Jurkat, Clone E6-1 (cell line): ENCODE measurements at regions not wholly inside any gene's neighbourhood (a gene's known extent, or its start where the extent isn't known, plus 50 kb on each side); places are given as distances from the start of the nearest gene placed in this dataset.
A peak's percentile ranks its signal among the peaks of the same experiment; 100 is the strongest.
"Not testable (repeated sequence)": the region's sequence is repeated elsewhere in the genome, so short reads cannot be mapped to it uniquely, and the experiment has no call there.

Source experiments
- DNase-seq: peaks from one replicate; pipeline ENCODE4 v3.0.0-alpha.2; 2011; ENCODE audit warnings: low read depth, low spot score
- H3K4me3 ChIP-seq: 2 replicates; pipeline ENCODE4 v1.5.1; 2011; ENCODE audit warnings: mild to moderate bottlenecking, low read length, control low read depth, moderate library complexity

- DNase-seq: no peak
- no peak overlapping the region for H3K4me3 ChIP-seq
These were observed 61.8 kb downstream of the SDR9C7 start for GRCh38 chr12:56872366-56872765.

- no peak for DNase-seq
- no peak overlapping the region for H3K4me3 ChIP-seq
These were observed 67.0 kb downstream of the SDR9C7 start for GRCh38 chr12:56867216-56867615.

GRCh38 chr12:56866493-56866892 is 67.7 kb downstream of the SDR9C7 start:
- DNase-seq: no peak

GRCh38 chr12:56864318-56864717 is 69.9 kb downstream of the SDR9C7 start:
- DNase-seq: no peak
- H3K4me3 ChIP-seq: no peak overlapping the region

More at GRCh38 chr12:56866493-56866892, 67.7 kb downstream of the SDR9C7 start:
- no peak overlapping the region for H3K4me3 ChIP-seq

- H3K4me3 ChIP-seq: no peak overlapping the region
These were observed 70.4 kb downstream of the SDR9C7 start for GRCh38 chr12:56863789-56864188.

GRCh38 chr12:56862264-56862663 is 71.9 kb downstream of the SDR9C7 start:
- no peak for DNase-seq
- H3K4me3 ChIP-seq: no peak overlapping the region

More at GRCh38 chr12:56863789-56864188, 70.4 kb downstream of the SDR9C7 start:
- no peak for DNase-seq

GRCh38 chr12:56853392-56853978 is 80.7 kb downstream of the SDR9C7 start:
- not testable (repeated sequence) for DNase-seq, H3K4me3 ChIP-seq

- DNase-seq: no peak
These were observed 82.7 kb downstream of the SDR9C7 start for GRCh38 chr12:56851462-56851861.

GRCh38 chr12:56840922-56841321 is 77.8 kb downstream of the HSD17B6 start:
- H3K4me3 ChIP-seq: no peak overlapping the region
- DNase-seq: no peak

More at GRCh38 chr12:56851462-56851861, 82.7 kb downstream of the SDR9C7 start:
- H3K4me3 ChIP-seq: no peak overlapping the region

- peak; percentile 45 for DNase-seq
These were observed 76.8 kb downstream of the HSD17B6 start for GRCh38 chr12:56839915-56840325.

GRCh38 chr12:56839489-56839848 is 76.3 kb downstream of the HSD17B6 start:
- no peak for DNase-seq
- H3K4me3 ChIP-seq: no peak overlapping the region

More at GRCh38 chr12:56839915-56840325, 76.8 kb downstream of the HSD17B6 start:
- no peak overlapping the region for H3K4me3 ChIP-seq

GRCh38 chr12:56838621-56839488 is 75.7 kb downstream of the HSD17B6 start:
- no peak overlapping the region for H3K4me3 ChIP-seq
- no peak for DNase-seq
